Right lobe of liver (tissue), 6 donors: ENCODE measurements at regions not wholly inside any gene's neighbourhood (a gene's known extent, or its start where the extent isn't known, plus 50 kb on each side); places are given as distances from the start of the nearest gene placed in this dataset.

Experiments used
- ATAC-seq, 4 donors: fragments of 200-7000 bp; cut with Tn5 transposase; one replicate each; pipeline ENCODE4 v1.9.1; 2020; ENCODE audit warnings: mild to moderate bottlenecking in 4 of 4, moderate library complexity in 4 of 4
- DNase-seq, 3 donors: peaks; one replicate each; pipeline ENCODE4 v3.0.0-alpha.2; 2020
- H3K27ac ChIP-seq, 3 donors: fragments of 200-600 bp; one replicate each; pipeline ENCODE4 v1.8.0; 2022
- H3K27me3 ChIP-seq, 2 donors: fragments of 200-600 bp; one replicate each; pipeline ENCODE4 v1.8.0; 2022
- H3K36me3 ChIP-seq, 4 donors: fragments of 200-600 bp; sonication (generic) in 1 of 4; one replicate each; pipeline versions ENCODE4 v1.5.1 to v1.8.0; 2017 to 2022; ENCODE audit warnings: control low read depth in 1 of 4
- H3K4me1 ChIP-seq, 4 donors: fragments of 200-600 bp; sonication (generic) in 1 of 4; one replicate each; pipeline versions ENCODE4 v1.5.1 to v1.8.0; 2017 to 2022; ENCODE audit warnings: control low read depth in 1 of 4
- H3K4me3 ChIP-seq, 3 donors: fragments of 200-600 bp; one replicate each; pipeline ENCODE4 v1.8.0; 2022
- H3K9me3 ChIP-seq, 4 donors: fragments of 200-600 bp; sonication (generic) in 1 of 4; one replicate each; pipeline versions ENCODE4 v1.5.1 to v1.8.0; 2017 to 2022; ENCODE audit warnings: control low read depth in 1 of 4
- POLR2A ChIP-seq: fragments of 450-650 bp; IDR thresholded peaks from one replicate; pipeline ENCODE4 v1.6.1; 2017; ENCODE audit warnings: antibody characterized with exemption, mild to moderate bottlenecking
- whole genome bisulfite sequencing: methylation state at CpG from one replicate; pipeline ENCODE4 v1.1.6; 2018; ENCODE audit warnings: low coverage, low lambda C conversion rate; ENCODE audit not compliant: insufficient coverage; ENCODE audit errors: missing lambda C conversion rate; 5-methylcytosine and 5-hydroxymethylcytosine counted together
- intact Hi-C, 2 donors: fragments of 100-400 bp; cut with DNase I; formaldehyde crosslinking; loops; one replicate each; pipeline versions ENCODE4 v1.11.2 to v1.14.1; 2022
- TF ChIP-seq, protein P1 (sequence below), 4 donors: fragments of 200-600 bp in 3 of 4; fragments of 450-650 bp in 1 of 4; IDR thresholded peaks; one replicate each; pipeline versions ENCODE4 v1.5.1 to v1.8.0; 2016 to 2022; ENCODE audit warnings: antibody characterized with exemption in 4 of 4, mild to moderate bottlenecking in 2 of 4
- donor health status: DM: no; HTN: yes; CAD: no.
- donor health status: DM: no; HTN: no; CAD: no.
- donor health status: DM: no; HTN: no; CAD: no.
- donor health status: DM: no; HTN: yes; CAD: no.
- donor health status: DM: no; HTN: yes; CAD: no.

DNA sequence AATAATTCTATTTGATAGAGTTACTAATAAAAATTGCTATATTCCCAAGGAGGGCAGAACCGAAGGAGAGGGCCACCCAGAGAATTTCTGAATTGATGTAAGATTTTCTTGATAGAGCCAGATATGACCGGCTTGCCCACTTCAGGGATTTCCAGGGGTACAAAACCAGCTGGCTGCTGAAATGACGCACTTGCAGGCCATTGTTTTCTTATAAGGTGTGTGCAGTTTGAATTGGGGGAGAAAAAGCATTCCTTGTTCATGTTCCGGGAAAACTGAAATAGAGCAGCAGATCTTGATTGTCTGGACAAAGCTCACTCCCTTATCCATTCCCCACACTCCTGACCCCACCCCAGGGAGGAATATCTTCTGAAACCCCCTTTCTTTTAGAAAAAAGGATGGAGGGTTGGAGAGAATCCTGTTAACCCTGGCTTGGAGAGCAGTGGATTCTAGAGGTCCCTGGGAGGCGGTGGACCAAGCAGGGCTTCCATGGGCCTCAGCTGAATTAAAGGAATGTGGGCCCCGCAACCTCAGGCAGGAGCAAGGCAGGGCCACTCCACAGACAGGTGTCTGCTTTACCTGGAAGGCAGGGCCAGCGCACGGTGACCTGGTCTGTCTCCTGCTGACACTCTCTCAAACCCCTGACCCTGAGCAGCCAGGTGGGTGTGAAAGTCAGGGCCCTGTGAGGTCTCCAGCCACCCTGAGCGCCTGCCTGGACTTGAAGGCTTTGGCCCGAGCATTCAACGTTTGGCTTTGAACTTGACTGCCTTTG, 96.4 kb downstream of the TMEM170B start:
- TF ChIP-seq, protein P1, sequence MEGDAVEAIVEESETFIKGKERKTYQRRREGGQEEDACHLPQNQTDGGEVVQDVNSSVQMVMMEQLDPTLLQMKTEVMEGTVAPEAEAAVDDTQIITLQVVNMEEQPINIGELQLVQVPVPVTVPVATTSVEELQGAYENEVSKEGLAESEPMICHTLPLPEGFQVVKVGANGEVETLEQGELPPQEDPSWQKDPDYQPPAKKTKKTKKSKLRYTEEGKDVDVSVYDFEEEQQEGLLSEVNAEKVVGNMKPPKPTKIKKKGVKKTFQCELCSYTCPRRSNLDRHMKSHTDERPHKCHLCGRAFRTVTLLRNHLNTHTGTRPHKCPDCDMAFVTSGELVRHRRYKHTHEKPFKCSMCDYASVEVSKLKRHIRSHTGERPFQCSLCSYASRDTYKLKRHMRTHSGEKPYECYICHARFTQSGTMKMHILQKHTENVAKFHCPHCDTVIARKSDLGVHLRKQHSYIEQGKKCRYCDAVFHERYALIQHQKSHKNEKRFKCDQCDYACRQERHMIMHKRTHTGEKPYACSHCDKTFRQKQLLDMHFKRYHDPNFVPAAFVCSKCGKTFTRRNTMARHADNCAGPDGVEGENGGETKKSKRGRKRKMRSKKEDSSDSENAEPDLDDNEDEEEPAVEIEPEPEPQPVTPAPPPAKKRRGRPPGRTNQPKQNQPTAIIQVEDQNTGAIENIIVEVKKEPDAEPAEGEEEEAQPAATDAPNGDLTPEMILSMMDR (IDR thresholded peaks at IDR 0.05) = no peak
- TF ChIP-seq POLR2A = no peak
- Histone ChIP-seq H3K27ac (no peak overlapping the region), H3K27me3 (no peaks in the 10 kb centered on the region), H3K9me3 (no peaks in the 10 kb centered on the region), H3K4me1 (peaks cover 0 to 10% (median 0%) of the 10 kb centered on the region in 4 donors), H3K36me3 (no peaks in the 10 kb centered on the region), H3K4me3 (no peak overlapping the region)
- DNase-seq (no peak), ATAC-seq (no peak)
- 89% methylated on average over 5 of the region's 11 CpGs for WGBS
- intact Hi-C loops = no loop called here

DNA sequence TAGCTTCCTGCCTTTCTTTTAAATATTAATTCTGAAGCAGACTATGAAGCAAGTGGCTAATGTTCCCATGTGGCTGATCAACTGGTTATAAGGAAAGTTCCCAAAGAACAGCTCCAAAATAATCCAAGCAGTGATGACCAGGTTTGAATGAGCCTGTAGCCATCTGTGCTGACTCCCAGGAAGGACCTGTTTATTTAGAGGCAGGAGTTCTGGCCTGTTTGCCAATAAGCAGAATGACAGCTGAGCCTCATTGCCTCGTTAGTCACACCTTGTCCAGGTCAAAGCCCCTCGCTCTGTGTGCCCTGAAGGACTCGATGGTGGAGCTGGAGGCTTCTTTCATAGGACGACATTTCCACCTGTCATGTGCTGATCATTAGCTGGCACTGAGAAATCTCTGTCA, 97.4 kb downstream of the TMEM170B start:
- no peak overlapping the region for H3K27ac ChIP-seq
- ATAC-seq = no peak
- DNase-seq = no peak
- no peaks in the 10 kb centered on the region for H3K27me3 ChIP-seq
- H3K4me1 ChIP-seq = peaks cover 0 to 10% (median 0%) of the 10 kb centered on the region in 4 donors
- 65% methylated on average over 4 of the region's 4 CpGs for WGBS
- no peaks in the 10 kb centered on the region for H3K9me3 ChIP-seq
- H3K36me3 ChIP-seq = no peaks in the 10 kb centered on the region
- TF ChIP-seq POLR2A = no peak
- TF ChIP-seq, protein P1 (IDR thresholded peaks at IDR 0.05) = no peak
- no peak overlapping the region for H3K4me3 ChIP-seq
- intact Hi-C loops = no loop called here

DNA sequence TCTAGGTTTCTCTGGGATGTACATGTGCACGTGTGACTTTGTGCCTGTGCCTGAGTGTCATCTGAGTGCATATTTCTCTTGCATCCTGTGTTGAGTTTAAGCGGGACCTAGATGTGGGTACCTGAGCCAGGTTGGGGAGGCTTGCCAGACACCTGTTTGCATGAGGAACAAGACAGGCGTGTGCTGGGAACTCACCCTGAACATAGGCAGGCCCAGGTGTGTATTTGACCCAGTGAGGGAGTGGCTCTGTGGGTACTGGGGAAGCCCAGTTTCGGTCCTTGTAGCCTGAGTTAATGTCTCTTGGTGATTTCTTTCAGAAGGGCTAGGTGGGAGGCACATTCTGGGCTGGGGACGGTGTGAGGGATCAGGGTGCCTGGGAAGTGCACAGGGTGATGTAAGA, 98.6 kb downstream of the TMEM170B start:
- 83% methylated on average over 4 of the region's 5 CpGs for WGBS
- no peak overlapping the region for H3K27ac ChIP-seq
- no peaks in the 10 kb centered on the region for H3K27me3 ChIP-seq
- peaks cover 0 to 10% (median 0%) of the 10 kb centered on the region in 4 donors for H3K4me1 ChIP-seq
- H3K9me3 ChIP-seq = no peaks in the 10 kb centered on the region
- intact Hi-C loops = no loop called here
- ATAC-seq = no peak
- TF ChIP-seq POLR2A = no peak
- TF ChIP-seq, protein P1 (IDR thresholded peaks at IDR 0.05) = no peak
- H3K36me3 ChIP-seq = no peaks in the 10 kb centered on the region
- DNase-seq = no peak
- no peak overlapping the region for H3K4me3 ChIP-seq

DNA sequence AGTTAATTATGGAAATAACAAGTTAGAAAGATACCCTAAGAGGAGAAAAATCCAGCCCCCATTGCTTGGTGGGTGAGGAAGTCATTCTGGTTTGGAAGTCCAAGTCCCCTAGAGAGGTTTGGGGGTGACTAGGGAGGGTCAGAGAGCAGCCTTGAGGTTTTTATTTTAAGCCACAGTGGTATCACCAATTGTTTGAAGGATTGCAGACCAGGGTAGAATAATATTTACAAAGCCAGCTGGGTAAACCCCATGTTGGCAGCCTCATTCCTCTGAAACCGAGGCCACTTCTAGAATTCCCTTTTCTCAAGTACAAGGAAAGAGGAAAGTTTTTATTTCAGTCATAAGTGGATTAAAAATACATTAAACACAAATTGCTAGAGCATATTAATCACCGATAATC, 99.7 kb downstream of the TMEM170B start:
- no peaks in the 10 kb centered on the region for H3K27me3 ChIP-seq
- DNase-seq (no peak), ATAC-seq (peak; percentile 38 to 79 (median 67))
- H3K9me3 ChIP-seq = no peaks in the 10 kb centered on the region
- no peaks in the 10 kb centered on the region for H3K36me3 ChIP-seq
- H3K4me1 ChIP-seq = peaks cover 0 to 10% (median 0%) of the 10 kb centered on the region in 4 donors
- no peak overlapping the region for H3K4me3 ChIP-seq
- WGBS = 57% methylated on average over 2 of the region's 2 CpGs
- TF ChIP-seq POLR2A = no peak
- TF ChIP-seq, protein P1 (IDR thresholded peaks at IDR 0.05) = no peak
- no peak overlapping the region for H3K27ac ChIP-seq
- intact Hi-C loops = no loop called here
